HG03045 (cell line): ENCODE measurements at regions not wholly inside any gene's neighbourhood (a gene's known extent, or its start where the extent isn't known, plus 50 kb on each side); places are given as distances from the start of the nearest gene placed in this dataset.

Source experiments
- ATAC-seq: cut with Tn5 transposase; IDR thresholded peaks from one replicate; pipeline ENCODE4 v1.9.1; 2021; ENCODE audit warnings: mild to moderate bottlenecking, moderate library complexity; ENCODE audit not compliant: unreplicated experiment

DNA sequence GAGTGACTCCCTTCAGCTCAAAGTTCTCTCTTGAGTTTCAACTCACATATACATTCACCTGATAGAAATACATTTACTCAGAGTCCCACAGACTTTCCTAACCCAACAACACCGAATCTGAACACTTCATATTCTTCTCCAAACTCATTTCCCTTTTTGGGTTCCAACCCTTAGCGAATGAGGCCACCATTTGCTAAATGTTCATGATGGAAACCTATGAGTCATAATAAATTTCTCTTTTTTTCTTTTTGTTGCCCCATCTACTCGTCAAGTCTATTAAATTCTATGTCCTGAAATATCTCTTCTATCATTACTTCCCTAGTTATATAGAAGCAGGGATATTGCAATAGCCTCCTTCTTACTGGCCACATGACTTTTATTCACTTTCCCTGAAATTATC, 100.1 kb downstream of the HLX start:
- no peak for ATAC-seq

DNA sequence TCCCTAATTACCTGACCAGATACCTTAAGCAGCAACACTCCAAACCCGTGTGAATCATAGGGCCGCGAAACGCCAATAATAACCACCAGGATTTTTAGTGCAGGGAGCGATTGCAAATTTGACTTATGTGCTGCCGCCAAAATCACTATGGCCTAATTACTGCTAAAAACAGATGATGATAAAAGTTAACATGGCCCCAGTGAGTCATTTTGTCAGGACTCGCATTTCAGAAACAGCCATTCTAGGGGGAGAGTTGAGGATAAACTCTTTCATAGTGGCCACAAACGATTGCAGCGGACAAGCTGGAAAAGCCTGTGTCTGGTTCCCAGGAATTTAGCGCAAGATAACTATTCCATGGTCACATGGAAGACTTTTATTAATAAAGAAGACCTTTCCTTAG, 103.4 kb downstream of the HLX start:
- ATAC-seq = no peak

DNA sequence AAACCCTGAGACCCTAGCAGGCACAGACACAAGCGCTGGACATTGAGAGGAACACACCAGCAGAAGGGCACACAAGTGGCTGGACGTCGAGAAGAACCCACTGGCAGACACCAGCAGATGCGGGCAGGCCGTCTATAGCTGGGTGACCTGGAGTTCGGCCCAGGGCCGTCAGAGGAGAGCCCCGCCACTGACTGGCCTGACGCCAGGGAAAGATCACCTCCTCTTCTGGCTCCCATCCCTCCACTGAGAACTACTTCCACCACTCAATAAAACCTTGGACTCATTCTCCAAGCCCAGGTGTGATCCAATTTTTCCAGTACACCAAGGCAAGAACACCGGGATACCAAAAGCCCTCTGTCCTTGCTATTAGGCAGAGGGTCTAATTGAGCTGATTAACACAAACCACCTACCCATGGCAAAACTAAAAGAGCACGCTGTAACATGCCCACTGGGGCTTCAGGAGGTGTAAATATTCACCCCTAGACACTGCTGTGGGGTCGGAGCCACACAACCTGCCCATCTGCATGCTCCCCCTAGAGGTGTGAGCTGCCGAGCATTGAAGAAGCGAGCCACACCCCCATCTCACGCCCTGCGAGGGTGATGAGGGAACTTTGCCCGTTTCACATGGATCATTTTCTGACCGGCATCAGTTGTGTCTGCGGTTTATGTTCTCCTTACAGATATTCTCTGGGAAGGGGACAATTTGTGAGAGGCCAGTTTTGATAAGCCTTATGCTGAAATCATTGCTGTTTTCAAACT, 104.8 kb downstream of the HLX start:
- no peak for ATAC-seq

DNA sequence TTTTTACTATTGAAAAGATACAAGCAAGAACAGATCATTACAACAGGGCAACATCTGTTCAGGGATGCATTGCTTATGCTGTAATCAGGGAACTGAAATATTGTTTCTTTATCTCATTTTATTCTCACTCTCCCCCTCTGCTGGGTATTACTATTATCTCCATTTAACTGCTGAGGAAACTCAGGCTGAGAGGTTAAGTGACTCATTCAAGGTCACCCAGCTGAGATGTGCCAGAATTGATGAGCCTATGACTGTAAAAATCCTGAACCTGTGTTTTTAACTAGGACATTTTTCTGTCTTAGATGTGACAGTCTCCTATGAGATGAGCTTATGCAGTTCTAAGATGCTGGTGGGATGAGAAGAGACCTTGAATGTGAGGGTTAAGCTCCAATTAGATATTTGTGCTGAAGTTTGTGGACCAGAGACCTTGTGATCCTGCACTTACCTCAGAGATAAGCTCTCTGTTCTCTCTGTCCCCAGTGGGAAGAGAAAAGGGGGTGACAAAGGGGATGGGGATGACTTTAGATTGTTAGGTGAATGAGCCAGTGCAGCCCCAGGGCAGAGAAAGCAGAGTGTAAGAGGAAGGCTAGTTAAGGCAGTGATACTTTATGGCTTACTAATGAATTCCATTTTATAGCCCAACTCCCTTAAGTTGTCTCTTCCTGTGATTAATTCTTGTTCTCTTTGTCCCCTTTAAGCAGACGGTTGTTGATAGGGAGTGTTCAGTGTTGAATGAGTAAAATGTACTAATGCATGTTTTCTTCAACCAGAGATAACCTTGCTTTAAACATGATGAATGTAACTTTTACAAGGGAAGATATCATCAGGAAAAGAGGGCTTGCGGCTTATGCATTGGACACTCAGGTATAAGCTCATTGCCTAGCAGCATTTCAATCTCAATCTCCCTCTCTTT, 111.4 kb downstream of the HLX start:
- ATAC-seq = no peak

DNA sequence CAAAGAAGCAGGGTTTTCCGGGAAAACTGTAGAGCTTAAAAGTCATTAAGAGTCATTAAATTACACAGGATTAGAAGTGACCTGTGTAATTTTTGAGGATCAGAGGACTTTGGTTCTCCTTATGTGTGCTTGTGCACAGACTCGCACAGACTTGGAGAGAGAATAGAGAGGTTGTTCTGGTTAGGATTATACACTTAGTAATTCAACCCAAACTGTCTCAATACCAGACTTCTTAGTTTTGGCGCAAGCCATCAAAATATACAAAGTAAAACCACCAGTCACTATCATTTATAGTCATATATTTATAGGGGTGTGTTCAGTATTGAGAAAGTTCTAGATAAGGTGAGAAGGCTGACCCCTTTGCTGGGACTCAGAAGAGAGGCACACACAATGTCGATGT, 112.3 kb downstream of the HLX start:
- ATAC-seq = no peak

DNA sequence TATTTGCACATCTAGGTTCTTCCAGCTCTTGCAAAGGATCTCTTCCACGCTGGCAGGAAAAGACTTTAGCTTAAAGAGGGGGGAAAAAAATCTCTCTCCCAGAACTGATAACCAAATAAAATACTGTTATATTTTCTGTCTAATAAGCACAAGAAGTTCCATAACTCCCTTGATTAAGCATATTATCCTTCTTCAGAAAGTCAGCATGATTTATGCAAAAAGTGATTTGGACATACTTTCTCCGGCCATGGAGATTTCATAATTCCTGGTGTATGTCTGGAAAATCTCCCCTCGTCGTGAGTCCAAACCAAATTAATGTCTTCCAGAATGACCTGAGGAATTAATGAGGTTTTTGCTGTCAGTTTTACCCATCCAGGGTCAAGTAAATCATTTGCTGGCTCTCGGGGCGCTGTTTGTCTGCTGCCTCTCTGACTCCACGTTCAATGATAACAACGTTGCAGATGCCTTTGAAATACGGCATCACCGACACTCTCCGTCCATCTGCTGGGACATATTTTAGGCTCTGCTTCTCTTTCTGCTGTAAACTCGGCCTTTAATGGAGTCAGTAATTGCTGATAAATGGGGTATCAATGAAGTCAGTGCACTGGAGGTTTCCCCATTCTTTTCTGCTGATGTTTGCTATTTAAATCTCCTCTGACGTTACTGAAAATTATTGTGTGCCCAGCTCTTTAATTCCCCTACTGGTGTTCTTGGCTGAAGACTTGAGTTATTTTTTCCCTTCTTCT, 112.9 kb downstream of the HLX start:
- no peak for ATAC-seq

DNA sequence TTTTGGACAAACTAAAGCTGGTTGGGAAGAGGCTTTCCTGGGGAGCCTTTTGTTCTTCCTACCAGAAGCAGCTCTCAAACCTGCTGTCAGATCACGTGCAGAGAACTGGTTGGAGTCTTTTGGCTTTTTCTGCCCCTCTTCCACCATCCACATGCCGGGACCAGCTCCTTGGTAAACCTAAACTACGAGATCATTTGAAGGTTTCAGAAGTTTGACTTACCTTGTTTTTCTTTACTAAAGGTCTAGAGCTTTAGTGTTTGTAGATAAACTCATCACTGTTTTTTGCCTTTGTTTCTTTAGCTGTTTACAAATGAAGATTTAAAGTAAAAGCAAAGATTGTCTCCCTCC, 113.4 kb downstream of the HLX start:
- ATAC-seq = no peak

DNA sequence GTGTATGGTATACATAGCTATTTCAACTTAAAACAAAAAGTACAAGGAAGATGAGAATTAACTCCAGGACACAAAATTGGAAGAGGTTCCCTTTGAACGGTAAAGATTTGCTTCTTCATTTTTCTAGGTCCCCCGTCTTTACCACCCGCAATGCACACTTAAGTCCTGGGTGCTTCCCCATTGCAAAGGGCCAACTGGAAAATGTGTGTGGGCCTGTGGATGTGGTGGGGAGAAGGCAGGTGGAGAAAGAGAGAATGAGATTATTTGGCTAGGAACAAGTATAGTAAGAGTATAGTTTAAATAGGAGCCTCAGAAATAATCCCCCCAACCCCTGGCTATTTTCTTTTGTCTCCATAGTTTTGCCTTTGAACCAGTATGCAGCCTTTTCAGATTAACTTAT, 115.4 kb downstream of the HLX start:
- ATAC-seq = no peak

DNA sequence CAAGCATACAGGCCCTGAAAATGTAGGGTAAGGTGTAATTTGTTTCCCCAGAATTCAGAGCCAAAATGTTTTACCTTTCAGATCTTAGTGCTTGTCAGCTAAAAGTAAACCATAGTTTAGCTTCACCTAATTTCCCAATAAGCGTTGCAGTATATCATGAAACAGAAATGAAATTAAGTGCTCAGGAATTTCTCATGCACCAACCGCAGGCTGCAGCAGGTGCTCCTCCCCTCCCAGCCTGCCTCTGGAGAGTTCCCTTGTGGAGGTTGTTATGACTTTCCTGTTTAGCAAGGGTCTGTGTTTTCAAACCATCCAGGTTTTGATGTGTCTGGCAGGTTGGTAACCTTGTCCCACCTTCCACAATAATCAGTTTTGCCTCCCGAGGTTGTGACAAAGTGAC, 118.5 kb downstream of the HLX start:
- no peak for ATAC-seq

DNA sequence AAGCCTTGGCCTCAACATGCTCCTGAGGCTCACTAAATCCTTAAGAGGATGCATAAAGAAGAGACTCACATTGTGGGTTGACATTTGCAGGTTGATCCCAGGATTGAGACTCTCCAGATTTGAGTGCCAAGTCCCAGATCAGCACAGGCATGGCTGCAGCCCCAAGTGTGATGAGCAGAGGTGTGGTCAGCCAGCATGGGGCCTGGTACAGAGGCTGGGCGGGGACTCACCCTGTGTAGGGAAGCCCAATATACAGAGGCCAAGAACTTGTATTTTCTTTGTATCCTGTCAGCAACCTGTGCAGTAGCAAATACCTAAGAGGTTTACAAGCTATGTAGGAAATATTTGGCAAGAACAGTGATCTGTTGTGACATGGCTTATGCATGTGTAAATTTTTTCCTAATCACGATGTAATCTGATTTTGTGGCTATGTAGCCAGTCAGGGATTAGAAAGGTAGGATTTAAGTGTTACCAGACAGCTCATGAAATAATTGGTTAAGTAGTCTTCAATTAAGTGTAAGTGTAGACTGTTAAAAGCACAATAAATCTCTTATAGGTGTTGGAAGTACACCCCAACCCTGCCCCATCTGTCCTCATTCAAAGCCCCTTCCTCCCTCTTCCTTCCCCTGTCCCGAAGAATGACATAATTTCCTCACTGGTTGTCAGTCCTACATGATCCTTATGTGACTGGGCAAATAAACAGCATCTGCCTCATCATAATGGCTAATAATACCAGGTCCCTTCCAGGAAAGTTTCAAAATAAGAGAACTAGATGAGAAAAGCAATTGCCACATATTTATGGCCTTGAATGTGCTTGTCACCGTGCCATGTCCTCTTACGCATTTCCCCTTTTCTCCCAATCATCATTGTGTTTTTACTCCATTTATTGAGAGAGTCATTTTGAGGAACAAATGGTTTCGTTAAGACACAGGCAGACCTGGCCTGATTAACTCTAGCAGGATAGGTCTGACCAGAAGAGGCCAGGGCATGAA, 120.9 kb downstream of the HLX start:
- no peak for ATAC-seq

DNA sequence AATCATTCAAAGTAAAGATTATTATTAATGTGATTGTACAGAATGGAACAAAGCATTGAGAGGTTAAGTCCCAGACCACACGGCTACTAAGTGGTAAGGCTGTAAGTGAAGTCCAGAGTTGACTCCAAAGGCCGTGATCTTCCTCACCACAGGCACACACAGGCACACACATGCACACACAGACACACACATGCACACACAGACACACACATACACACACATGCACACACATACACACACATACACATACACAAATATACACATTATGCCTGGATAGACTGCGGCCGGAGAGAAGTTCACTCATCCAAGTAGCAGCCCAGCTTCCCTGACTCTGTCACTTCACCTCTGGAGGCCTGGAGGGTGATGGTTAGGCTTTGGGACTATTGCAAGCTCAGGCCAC, 121.9 kb downstream of the HLX start:
- no peak for ATAC-seq

DNA sequence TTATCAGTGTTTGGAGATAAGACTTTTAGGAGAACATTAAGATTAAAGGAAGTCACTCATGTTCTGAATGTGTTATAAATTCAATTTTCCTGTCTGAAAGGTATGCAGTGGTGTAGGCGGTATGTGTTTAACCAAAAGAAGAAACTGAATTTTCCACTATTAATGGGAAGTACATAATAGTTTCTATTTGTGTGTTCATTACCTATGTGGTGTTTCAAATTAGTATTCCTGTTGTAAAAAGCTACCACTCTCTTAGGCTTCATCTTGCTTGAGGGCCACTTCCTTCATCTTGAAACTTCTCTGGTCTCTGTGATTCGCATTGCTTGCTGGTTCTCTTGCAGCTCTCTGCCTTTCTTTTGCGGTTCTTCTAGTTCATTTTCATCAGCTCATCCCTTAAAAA, 123.4 kb downstream of the HLX start:
- ATAC-seq = no peak

DNA sequence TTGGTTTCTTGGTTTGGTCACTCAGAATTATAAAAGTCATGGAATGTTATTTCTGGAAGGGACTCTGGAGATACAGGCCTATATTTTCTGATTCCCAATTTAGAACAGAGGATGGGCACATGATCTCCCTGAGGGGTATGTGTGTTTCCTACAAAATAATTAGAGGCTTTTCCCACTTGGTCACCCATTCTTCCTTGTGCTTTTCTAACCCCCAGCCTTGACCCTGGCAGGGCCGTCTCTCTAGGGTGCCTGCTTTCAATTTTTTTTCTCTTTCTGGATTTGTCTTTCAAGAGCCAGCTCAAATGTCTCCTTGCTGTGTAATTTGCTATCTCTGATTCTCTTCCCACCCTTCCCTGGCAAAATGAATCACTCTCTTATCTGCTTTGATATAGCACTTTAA, 131.9 kb downstream of the HLX start:
- no peak for ATAC-seq

DNA sequence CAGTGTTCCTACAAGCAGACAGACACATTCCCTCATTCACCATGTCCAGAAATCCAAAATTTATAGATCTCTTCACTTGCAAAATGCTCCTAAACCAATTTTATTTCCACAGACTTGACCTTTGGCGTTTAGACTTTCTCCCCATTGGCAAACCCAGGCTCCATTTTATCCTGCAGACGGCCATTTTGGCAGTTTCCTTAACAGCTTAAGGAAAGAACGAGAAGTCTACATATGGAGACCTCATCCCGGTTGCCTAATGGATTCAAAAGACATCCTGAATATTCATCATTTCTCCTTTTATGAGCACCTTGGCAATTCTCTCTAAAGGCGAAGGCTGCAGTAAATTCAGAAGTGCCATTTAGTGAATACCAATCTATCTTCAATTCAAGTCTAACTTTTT, 132.9 kb downstream of the HLX start:
- ATAC-seq = no peak

DNA sequence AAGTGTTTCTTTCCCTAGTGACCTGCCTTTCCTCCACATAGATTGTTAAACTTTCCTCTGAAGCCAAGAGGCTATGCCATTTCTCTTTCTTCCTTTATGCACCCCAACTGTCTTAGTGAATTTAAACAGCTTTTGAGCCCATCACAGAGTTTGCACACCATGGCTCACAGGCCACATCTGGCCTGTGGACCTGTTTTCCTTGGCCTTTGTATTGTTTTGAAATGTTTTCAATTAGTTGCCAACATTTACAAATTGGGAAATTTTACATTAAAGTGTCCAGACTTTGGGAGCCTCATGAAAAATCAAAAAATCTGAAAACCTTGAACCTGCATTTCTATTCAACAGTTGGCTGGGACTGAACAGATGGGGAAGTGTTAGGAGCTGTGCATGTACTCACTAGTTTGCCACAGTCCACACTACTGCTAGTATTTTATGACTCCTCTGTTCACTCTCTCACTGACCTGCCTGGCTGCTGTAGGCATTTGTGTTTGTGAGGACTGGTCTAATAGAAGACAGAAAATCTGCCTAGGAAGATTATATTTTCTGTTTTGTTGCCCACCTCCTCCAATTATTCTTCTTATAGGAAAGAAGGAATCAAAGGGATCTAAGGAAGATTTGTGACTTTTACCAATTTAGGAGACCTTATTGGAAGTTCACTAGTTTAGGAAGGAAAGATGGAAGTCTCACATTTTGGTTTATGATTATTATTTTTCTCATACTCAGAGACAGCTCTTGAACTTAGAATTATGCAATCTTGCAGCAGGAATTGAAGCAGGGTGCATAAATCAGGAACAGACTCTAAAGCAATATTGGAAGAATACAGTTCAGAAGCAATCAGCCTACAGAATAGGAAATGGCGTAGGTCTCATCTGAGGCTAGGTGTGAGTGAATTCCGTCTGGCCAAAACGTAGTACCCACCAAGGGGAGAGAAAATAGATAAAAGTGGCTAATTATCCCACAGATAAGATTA, 134.7 kb downstream of the HLX start:
- no peak for ATAC-seq

DNA sequence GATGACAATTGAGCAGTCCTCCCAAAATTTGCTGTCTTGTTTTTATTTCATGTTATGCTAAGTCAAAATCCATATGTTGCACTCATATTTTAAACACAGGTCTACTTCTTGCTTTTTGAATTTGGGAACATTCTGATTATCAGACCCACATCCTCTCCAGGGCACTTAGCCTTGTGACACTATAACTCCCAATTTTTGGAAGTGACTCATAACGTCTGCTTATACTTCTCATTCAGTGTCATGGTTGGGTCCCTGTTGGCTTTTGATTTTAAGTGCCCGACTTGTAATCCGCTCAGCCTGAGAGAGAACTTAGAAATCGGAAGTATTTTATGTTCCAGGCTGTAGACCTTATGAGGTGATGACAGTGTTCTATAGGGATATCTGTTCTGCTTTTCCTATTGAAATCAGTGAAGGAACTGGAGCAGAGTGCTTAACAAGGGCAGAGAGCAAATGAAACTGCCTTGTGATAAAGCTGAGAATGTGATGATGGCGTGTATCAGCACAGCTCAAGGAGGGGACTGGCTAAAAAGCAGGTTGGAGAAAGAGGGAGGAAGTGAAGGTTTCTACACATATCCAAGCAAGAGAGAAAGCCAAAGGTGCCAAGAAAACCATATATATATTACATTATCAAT, 136.0 kb downstream of the HLX start:
- no peak for ATAC-seq

DNA sequence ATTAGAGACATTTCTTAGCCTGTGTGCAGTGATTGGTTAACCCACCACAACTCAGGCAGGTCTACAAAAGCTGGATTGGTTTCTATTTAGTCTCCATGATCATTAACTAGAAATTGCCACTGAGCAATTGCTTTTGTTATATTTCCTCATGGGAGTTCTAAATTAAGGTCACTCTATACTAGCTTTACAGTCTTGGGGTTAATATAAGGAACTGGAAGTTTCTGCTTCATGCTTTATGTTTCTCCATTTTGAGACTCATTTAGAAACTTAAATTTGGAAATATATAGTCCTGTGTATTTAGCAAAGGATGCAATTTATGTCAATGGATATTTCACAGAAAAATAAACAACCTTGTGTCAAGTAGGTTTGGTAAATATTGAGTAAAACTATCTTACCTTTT, 137.5 kb downstream of the HLX start:
- ATAC-seq = no peak

DNA sequence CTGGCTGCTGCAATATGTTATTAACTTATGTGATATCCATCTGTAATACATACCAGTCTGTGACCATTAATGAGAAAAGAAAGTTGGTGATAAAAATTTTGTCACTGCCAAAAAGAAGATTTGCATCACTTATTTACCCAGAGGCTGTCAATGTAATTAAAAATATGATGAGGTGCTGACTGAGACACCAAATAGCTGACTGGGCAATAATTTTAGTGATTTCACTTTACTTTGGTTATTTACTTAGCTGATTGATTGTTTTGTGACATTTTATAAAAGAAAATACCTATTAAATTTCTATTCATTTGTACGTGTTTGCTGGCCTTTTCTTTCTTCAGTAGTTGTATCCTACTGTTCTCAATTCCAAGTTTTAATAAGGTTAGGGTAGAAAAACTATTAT, 139.2 kb downstream of the HLX start:
- ATAC-seq = no peak

DNA sequence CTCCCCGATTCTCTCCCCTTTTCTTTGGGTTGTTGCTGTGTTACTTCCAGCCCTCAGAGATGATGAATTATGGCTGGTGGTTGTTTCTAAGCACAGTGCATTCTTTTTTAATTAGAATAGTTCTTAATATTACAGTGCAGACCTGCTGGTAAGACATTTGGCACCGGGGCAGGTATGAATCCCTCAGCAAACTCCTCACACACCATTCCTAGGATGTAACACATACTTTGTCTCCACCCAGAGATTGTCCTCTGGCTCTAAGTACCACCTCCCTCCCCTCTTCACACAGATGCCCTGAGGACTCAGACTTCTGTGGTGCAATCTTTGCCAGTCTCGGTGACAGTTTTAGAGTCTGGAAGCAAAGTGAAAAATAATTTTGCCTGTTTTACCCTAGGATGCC, 143.1 kb downstream of the HLX start:
- ATAC-seq = no peak
